Left lobe of liver (tissue), 2 donors: ENCODE measurements at regions not wholly inside any gene's neighbourhood (a gene's known extent, or its start where the extent isn't known, plus 50 kb on each side); places are given as distances from the start of the nearest gene placed in this dataset.
A peak's percentile ranks its signal among the peaks of the same experiment; 100 is the strongest.

Experiments used
- ATAC-seq: fragments of 200-7000 bp; cut with Tn5 transposase; one replicate; pipeline ENCODE4 v1.9.1; 2020; ENCODE audit warnings: mild to moderate bottlenecking, moderate library complexity
- DNase-seq: peaks from one replicate; pipeline ENCODE4 v3.0.0-alpha.2; 2020; ENCODE audit warnings: low spot score
- donor health status: DM: no; HTN: no; CAD: no; lungs with moderate emphysema.
- donor health status: DM: no; HTN: yes; CAD: no.

- ATAC-seq (no peak), DNase-seq (no peak)
Measured at GRCh38 chr16:86302421-86303109, 207.8 kb upstream of the FOXF1 start.

- ATAC-seq (peak; percentile 53), DNase-seq (no peak)
Measured at GRCh38 chr16:86303787-86304678, 206.3 kb upstream of the FOXF1 start.

- no peak for DNase-seq
- no peak for ATAC-seq
Measured at GRCh38 chr16:86304868-86305267, 205.5 kb upstream of the FOXF1 start.

- no peak for DNase-seq
- ATAC-seq: no peak
Measured at GRCh38 chr16:86305440-86305839, 204.9 kb upstream of the FOXF1 start.

- ATAC-seq: no peak
- no peak for DNase-seq
Measured at GRCh38 chr16:86306011-86306644, 204.2 kb upstream of the FOXF1 start.

- DNase-seq: no peak
- no peak for ATAC-seq
Measured at GRCh38 chr16:86306811-86307513, 203.4 kb upstream of the FOXF1 start.

GRCh38 chr16:86307514-86307903 lies 202.8 kb upstream of the FOXF1 start:
- no peak for ATAC-seq

GRCh38 chr16:86308514-86308913 lies 201.8 kb upstream of the FOXF1 start:
- ATAC-seq (no peak), DNase-seq (no peak)

More at GRCh38 chr16:86307514-86307903, 202.8 kb upstream of the FOXF1 start:
- no peak for DNase-seq

- no peak for DNase-seq
- ATAC-seq: no peak
Measured at GRCh38 chr16:86313631-86314030, 196.7 kb upstream of the FOXF1 start.

- no peak for DNase-seq
- no peak for ATAC-seq
Measured at GRCh38 chr16:86314402-86315025, 195.8 kb upstream of the FOXF1 start.

GRCh38 chr16:86316967-86317812 lies 193.1 kb upstream of the FOXF1 start:
- no peak for ATAC-seq
- DNase-seq: no peak

- no peak for DNase-seq
- no peak for ATAC-seq
Measured at GRCh38 chr16:86317813-86318650, 192.3 kb upstream of the FOXF1 start.

- ATAC-seq: no peak
- DNase-seq: no peak
Measured at GRCh38 chr16:86319585-86320236, 190.6 kb upstream of the FOXF1 start.

- no peak for ATAC-seq
Measured at GRCh38 chr16:86320237-86320595, 190.1 kb upstream of the FOXF1 start.

GRCh38 chr16:86321491-86321890 lies 188.8 kb upstream of the FOXF1 start:
- ATAC-seq: no peak
- DNase-seq: no peak

More at GRCh38 chr16:86320237-86320595, 190.1 kb upstream of the FOXF1 start:
- DNase-seq: no peak

GRCh38 chr16:86322283-86322682 lies 188.0 kb upstream of the FOXF1 start:
- no peak for DNase-seq
- ATAC-seq: no peak

- no peak for DNase-seq
- ATAC-seq: no peak
Measured at GRCh38 chr16:86322806-86323205, 187.5 kb upstream of the FOXF1 start.

- no peak for ATAC-seq
- DNase-seq: no peak
Measured at GRCh38 chr16:86324320-86324719, 186.0 kb upstream of the FOXF1 start.
